HG03342 (cell line): ENCODE measurements at regions not wholly inside any gene's neighbourhood (a gene's known extent, or its start where the extent isn't known, plus 50 kb on each side); places are given as distances from the start of the nearest gene placed in this dataset.

Experiments used
- ATAC-seq: cut with Tn5 transposase; IDR thresholded peaks from one replicate; pipeline ENCODE4 v1.9.1; 2021; ENCODE audit warnings: mild to moderate bottlenecking, moderate library complexity; ENCODE audit not compliant: unreplicated experiment

DNA sequence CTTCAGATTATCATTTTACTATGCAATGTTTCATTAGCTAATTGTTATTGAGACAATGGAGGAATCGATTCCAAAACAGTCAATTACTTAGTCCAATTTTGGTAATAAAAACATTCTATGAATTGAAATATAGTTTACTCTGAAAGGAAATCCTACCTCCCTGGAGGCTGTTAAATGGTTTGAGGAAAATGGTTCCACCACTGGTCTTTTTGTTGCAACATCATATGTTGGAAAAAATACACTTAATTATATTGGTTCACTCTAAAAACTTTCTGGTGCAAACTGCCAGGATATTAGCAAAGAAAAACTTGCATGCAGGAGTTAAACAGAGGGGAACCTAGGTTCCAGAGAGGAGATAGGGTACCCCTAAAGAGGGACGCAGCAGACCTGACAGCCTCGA lies 267.3 kb upstream of the LYZL1 start:
- no peak for ATAC-seq

- no peak for ATAC-seq
Measured at GRCh38 chr10:29022513-29022912, 266.4 kb upstream of the LYZL1 start.

GRCh38 chr10:29023678-29024077 lies 265.2 kb upstream of the LYZL1 start:
- ATAC-seq = no peak

DNA sequence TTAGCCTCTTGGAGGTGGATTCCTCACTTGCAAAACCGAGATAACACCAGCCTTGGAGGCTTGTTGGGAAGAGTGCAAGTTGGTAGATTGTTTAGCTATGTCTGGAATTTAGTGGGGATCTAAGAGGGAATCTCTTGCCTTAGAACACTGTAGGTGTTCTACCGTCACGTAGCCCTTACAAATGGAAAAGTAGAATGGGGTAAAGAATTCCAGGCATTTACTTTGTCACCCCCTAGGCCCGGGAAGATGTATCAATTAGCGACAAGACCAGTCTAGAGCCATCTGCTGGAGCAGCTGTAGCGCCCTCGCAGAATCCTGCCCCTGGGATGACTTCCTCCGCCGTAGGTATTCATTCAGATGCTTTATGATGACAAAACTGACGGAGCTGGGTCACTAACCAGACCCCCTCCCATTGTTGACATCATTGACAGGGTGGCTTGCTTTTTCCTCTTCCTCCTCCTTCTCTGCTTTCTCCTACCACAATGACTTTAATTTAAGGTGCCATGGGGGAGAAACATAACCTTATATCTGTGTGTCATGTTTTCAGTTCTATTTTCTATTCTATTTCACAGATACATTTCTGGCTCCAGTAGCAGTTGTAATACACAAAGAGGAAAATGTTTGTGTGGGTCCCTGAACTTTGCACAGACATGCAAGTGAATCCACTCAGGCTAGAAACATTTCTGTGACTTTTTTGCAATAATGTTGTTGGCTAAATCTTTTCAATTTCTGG lies 262.6 kb upstream of the LYZL1 start:
- ATAC-seq = no peak

GRCh38 chr10:29026802-29027580 lies 261.9 kb upstream of the LYZL1 start:
- no peak for ATAC-seq

DNA sequence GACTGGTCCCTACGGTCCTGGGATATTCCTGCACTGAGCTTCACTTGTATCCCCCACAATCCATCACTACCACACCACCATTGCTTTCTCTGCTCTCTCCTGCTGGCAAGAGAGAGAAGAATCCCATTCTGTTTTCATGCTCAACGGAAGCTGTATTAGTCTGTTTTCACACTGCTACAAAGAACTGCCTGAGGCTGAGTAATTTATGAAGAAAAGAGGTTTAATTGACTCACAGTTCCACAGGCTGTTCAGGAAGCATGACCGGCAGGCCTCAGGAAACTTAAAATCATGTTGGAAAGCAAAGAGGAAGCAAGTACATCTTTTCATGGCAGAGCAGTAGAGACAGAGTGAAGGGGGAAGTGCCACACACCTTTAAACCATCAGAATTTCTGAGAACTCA lies 260.4 kb upstream of the LYZL1 start:
- ATAC-seq = no peak

DNA sequence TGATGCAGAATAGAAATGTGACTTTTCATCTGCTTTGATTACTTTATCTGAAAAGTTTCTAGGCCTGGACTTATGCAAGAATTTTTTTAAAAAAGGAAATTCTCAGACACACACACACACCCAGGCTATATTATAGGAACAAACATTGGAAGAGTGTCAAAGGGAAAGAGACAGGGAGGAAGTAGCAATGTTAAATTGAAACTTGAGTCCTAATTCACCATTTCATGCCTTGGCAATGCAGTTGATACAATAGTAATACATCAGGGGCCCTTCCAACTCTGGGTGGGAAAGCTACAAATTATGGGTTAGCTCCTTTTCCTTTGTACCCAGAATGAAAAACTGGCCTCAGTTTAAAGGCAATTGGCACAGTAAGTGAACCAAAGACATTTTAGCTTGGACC lies 258.0 kb upstream of the LYZL1 start:
- ATAC-seq = no peak

DNA sequence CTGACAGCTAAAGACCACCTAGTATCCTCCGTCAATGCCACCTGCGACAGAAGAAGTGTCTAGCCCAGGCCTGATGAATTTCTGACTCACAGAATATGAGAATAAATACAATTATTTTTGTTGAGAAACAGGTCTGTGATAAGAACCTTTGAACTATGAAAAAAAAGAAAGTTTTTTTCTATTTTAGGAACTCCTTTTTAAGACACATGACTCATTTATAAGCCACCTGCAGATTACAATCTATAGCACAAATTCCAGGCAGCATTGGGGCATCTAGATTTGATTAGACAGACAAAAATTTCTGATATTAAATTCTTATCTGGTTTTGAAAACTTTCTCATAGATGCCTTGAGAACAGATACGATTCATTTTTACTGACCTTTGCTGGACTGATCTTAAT lies 256.7 kb upstream of the LYZL1 start:
- no peak for ATAC-seq

- ATAC-seq = peak; percentile 51
Measured at GRCh38 chr10:29033311-29033940, 255.4 kb upstream of the LYZL1 start.

- ATAC-seq = no peak
Measured at GRCh38 chr10:29034592-29034991, 254.3 kb upstream of the LYZL1 start.

- no peak for ATAC-seq
Measured at GRCh38 chr10:29035721-29036120, 253.1 kb upstream of the LYZL1 start.

DNA sequence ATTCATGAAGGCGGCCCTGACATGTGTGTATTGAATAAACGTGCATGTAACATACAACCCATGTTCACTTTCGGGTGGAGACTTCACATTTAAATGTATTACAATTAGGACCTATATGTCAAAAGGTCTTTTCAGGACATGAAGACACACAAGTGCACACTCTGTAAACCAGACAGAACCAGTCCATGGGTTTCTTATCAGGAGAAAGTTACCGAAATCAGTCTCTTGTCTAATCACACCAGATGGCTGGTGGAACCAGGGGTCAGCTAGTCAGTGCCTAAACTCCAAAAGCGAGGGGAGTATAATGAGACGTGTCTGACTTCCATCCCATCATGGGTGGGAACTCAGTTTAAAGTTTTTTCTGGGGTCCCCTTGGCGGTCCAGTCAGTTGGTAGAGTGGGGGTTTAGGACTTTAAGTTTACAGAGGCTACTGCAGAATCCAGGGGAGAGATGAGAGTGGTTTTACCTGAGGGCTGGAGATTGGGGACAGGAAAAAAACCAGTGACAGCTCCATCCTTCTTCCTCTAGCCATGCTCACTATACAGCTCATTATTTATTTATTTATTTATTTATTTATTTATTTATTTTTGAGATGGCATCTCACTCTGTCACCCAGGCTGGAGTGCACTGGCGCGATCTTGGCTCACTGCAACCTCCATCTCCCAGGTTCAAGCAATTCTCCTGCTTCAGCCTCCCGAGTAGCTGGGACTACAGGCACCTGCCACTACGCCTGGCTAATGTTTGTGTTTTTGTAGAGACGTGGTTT lies 251.3 kb upstream of the LYZL1 start:
- ATAC-seq = no peak

GRCh38 chr10:29039091-29039490 lies 249.8 kb upstream of the LYZL1 start:
- no peak for ATAC-seq

DNA sequence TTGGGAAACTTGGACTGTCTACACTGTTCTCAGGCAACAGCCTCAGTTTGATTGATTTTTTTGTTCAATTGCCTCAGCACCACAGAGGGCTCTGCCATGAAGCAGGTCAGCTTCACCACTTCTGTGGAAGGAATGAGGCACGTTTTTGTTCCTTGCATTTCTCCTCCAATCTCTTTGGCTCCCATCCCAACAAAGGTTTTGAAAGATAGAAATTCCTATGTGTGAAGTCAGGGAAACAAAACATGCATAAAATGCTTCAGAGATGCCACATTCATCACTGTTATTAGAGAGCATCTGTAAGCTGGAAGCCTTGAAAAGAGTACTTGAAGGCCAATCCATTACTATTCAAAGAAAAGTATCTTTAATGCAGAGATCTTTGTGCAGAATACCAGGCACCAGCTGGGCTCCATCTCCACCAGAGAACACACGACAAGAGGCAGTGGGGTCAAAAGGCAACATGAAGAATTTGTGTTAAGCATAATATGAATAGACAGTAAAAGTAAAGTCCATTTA lies 249.1 kb upstream of the LYZL1 start:
- ATAC-seq = no peak

DNA sequence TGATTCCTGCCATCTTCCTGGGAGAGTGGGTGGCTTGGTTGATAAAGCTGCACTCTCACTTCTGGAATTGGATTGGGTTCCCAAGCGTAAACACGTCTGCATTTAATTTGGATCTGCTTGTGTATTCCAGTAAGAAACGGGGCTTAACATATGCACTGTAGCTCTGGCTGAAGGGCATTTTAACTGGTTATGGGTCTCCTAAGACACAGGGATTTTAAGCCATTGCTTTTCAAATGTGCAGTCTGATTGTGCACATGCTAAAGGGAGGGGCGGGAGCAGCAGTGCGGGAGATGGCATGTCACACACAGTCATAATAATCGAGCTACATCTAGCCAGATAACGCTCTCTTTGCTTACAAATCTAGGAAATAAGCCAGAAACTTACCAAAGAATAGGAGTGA lies 247.3 kb upstream of the LYZL1 start:
- ATAC-seq = no peak

DNA sequence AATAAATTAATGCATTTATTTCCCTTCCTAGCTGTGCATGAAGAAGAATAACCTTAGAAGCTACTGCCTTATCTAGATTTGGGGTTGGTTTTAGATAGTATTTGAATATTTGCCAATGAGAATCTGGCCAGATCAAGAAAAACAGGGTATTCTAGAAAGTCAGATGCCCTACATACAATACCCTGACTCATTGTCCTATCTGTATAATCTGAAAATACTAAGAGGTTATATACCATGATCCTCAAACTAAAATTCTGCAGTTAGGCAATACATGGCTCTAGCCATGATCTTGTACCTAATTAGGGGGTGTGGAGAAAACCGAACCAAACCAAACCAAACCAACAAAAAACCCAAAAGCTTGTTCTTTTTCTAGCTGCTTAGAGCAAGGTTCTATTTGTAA lies 240.4 kb upstream of the LYZL1 start:
- no peak for ATAC-seq

- ATAC-seq = peak; percentile 53
Measured at GRCh38 chr10:29050081-29050480, 238.8 kb upstream of the LYZL1 start.

DNA sequence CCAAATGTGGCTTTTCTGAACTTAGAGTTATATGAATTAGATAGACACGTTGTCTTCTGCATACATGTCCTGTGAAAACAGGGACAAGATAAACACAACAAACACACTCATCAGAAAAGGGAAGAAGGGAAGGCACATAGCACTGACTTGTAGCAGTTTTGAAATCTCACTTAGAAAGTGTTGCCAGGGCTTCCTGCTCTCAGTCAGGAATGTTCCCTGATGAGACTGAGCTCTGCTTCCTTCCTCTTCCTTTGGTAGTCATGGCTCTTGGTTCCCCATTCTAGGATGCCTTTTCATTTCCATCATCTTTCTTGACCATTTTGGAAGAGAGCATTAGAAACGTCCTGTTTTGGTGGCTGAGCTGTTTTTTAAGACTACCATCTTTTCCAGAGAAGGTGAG lies 233.8 kb upstream of the LYZL1 start:
- ATAC-seq = no peak

GRCh38 chr10:29056729-29057128 lies 232.1 kb upstream of the LYZL1 start:
- no peak for ATAC-seq

DNA sequence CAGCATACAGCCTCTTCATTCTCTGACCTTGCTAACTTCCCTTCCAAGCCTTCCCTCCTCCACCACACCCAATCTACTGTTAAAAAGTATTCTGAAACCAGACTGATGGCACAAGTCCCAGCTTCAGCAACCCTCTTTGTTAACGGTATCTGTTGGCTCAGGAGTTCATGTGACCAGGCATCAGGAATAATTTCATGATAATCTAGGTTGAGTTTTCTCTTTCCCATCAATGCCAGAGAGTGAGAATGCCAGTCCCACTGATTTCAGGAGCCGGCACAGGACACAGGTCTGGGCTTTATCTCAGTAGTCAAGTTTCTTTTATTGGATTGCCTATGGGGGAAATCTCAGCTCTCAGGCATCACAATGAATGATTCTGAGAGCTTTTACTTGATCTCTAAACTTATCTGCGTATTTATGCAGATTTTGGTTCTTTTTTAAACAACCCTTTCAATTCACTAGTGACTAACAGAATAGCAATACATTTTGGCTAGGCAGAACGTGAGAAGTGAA lies 231.0 kb upstream of the LYZL1 start:
- ATAC-seq = no peak
